Type B pancreatic cell (in vitro differentiated cells): ENCODE measurements at regions not wholly inside any gene's neighbourhood (a gene's known extent, or its start where the extent isn't known, plus 50 kb on each side); places are given as distances from the start of the nearest gene placed in this dataset.

ENCODE experiments used
- DNase-seq: peaks from one replicate; pipeline ENCODE4 v3.0.0; 2021; ENCODE audit warnings: mixed read lengths; ENCODE audit not compliant: unreplicated experiment; ENCODE audit errors: extremely low spot score
- H3K27ac Mint-ChIP-seq: 2 replicates; pipeline ENCODE4 v1.8.0; 2021; ENCODE audit warnings: mild to moderate bottlenecking, mixed read lengths
- H3K27me3 Mint-ChIP-seq: 2 replicates; pipeline ENCODE4 v1.8.0; 2021; ENCODE audit warnings: mixed read lengths
- H3K36me3 Mint-ChIP-seq: 2 replicates; pipeline ENCODE4 v1.8.0; 2021; ENCODE audit warnings: mixed read lengths
- H3K4me1 Mint-ChIP-seq: one replicate; pipeline ENCODE4 v1.8.0; 2021; ENCODE audit warnings: mixed read lengths; ENCODE audit not compliant: unreplicated experiment
- H3K4me3 Mint-ChIP-seq: 2 replicates; pipeline ENCODE4 v1.8.0; 2021; ENCODE audit warnings: mild to moderate bottlenecking, mixed read lengths
- H3K9me3 Mint-ChIP-seq: 2 replicates; pipeline ENCODE4 v1.8.0; 2021; ENCODE audit warnings: mixed read lengths
- CTCF ChIP-seq: fragments of 200-600 bp; sonication (generic); conservative IDR thresholded peaks from 2 replicates; pipeline ENCODE4 v1.5.0; 2021; ENCODE audit warnings: antibody characterized with exemption, mild to moderate bottlenecking

GRCh38 chr13:60981407-60981806, 434.2 kb downstream of the PCDH20 start:
- no peak for TF ChIP-seq CTCF
- Mint-ChIP-seq H3K27ac (no peak overlapping the region), H3K27me3 (no peaks in the 10 kb centered on the region), H3K4me3 (no peak overlapping the region), H3K36me3 (no peaks in the 10 kb centered on the region), H3K4me1 (no peaks in the 10 kb centered on the region), H3K9me3 (no peaks in the 10 kb centered on the region)
- no peak for DNase-seq

- Mint-ChIP-seq H3K27ac (no peak overlapping the region), H3K4me3 (no peak overlapping the region), H3K36me3 (no peaks in the 10 kb centered on the region), H3K9me3 (peaks cover 12% of the 10 kb centered on the region), H3K4me1 (no peaks in the 10 kb centered on the region), H3K27me3 (no peaks in the 10 kb centered on the region)
- TF ChIP-seq CTCF: no peak
- no peak for DNase-seq
These were observed 439.3 kb downstream of the PCDH20 start for GRCh38 chr13:60976367-60976766.

GRCh38 chr13:60974296-60974695, 441.4 kb downstream of the PCDH20 start:
- Mint-ChIP-seq H3K4me1 (no peaks in the 10 kb centered on the region), H3K27me3 (no peaks in the 10 kb centered on the region), H3K9me3 (peaks cover 12% of the 10 kb centered on the region), H3K27ac (no peak overlapping the region), H3K4me3 (no peak overlapping the region), H3K36me3 (no peaks in the 10 kb centered on the region)
- DNase-seq: no peak
- no peak for TF ChIP-seq CTCF

- Mint-ChIP-seq H3K4me3 (no peak overlapping the region), H3K27me3 (no peaks in the 10 kb centered on the region), H3K4me1 (no peaks in the 10 kb centered on the region), H3K36me3 (no peaks in the 10 kb centered on the region), H3K27ac (no peak overlapping the region), H3K9me3 (peaks cover 12% of the 10 kb centered on the region)
- no peak for TF ChIP-seq CTCF
- DNase-seq: no peak
These were observed 442.1 kb downstream of the PCDH20 start for GRCh38 chr13:60973529-60973928.

- Mint-ChIP-seq H3K4me3 (no peak overlapping the region), H3K27me3 (no peaks in the 10 kb centered on the region), H3K36me3 (no peaks in the 10 kb centered on the region), H3K9me3 (peaks cover 12% of the 10 kb centered on the region), H3K4me1 (no peaks in the 10 kb centered on the region), H3K27ac (no peak overlapping the region)
- no peak for DNase-seq
- no peak for TF ChIP-seq CTCF
These were observed 444.9 kb downstream of the PCDH20 start for GRCh38 chr13:60970736-60971135.

GRCh38 chr13:60969656-60970055, 446.0 kb downstream of the PCDH20 start:
- Mint-ChIP-seq H3K4me3 (no peak overlapping the region), H3K27ac (no peak overlapping the region), H3K4me1 (no peaks in the 10 kb centered on the region), H3K36me3 (no peaks in the 10 kb centered on the region), H3K27me3 (no peaks in the 10 kb centered on the region), H3K9me3 (peaks cover 5% of the 10 kb centered on the region)
- no peak for TF ChIP-seq CTCF
- no peak for DNase-seq
